ENCODE measurements at regions not wholly inside any gene's neighbourhood (a gene's known extent, or its start where the extent isn't known, plus 50 kb on each side); places are given as distances from the start of the nearest gene placed in this dataset.

GRCh38 chr15:25624504-25625177 is 185.8 kb upstream of the UBE3A start:
- no peak for DNase-seq (ENCODE audit: low read depth in 2 of 2)
- no peak for TF ChIP-seq CTCF (IDR thresholded peaks at IDR 0.05; ENCODE audit: low read depth, low read length)
- H3K4me3 ChIP-seq (replicated peaks in 1 of 2; ENCODE audit: low read depth in 2 of 2, low read length in 2 of 2) = no peak overlapping the region

GRCh38 chr15:25623708-25624107 is 184.9 kb upstream of the UBE3A start:
- H3K4me3 ChIP-seq (replicated peaks in 1 of 2; ENCODE audit: low read depth in 2 of 2, low read length in 2 of 2) = no peak overlapping the region
- no peak for DNase-seq (ENCODE audit: low read depth in 2 of 2)
- TF ChIP-seq CTCF (IDR thresholded peaks at IDR 0.05; ENCODE audit: low read depth, low read length) = no peak

- no peak for TF ChIP-seq CTCF (IDR thresholded peaks at IDR 0.05; ENCODE audit: low read depth, low read length)
- no peak overlapping the region for H3K4me3 ChIP-seq (replicated peaks in 1 of 2; ENCODE audit: low read depth in 2 of 2, low read length in 2 of 2)
- no peak for DNase-seq (ENCODE audit: low read depth in 2 of 2)
These were observed 181.6 kb upstream of the UBE3A start for GRCh38 chr15:25620466-25620865.

- DNase-seq (ENCODE audit: low read depth in 2 of 2) = no peak
- H3K4me3 ChIP-seq (replicated peaks in 1 of 2; ENCODE audit: low read depth in 2 of 2, low read length in 2 of 2) = no peak overlapping the region
- no peak for TF ChIP-seq CTCF (IDR thresholded peaks at IDR 0.05; ENCODE audit: low read depth, low read length)
These were observed 180.9 kb upstream of the UBE3A start for GRCh38 chr15:25619761-25620160.

GRCh38 chr15:25619076-25619475 is 180.3 kb upstream of the UBE3A start:
- no peak overlapping the region for H3K4me3 ChIP-seq (replicated peaks in 1 of 2; ENCODE audit: low read depth in 2 of 2, low read length in 2 of 2)
- DNase-seq (ENCODE audit: low read depth in 2 of 2) = no peak
- no peak for TF ChIP-seq CTCF (IDR thresholded peaks at IDR 0.05; ENCODE audit: low read depth, low read length)

GRCh38 chr15:25618161-25618560 is 179.3 kb upstream of the UBE3A start:
- no peak for DNase-seq (ENCODE audit: low read depth in 2 of 2)
- TF ChIP-seq CTCF (IDR thresholded peaks at IDR 0.05; ENCODE audit: low read depth, low read length) = no peak
- H3K4me3 ChIP-seq (replicated peaks in 1 of 2; ENCODE audit: low read depth in 2 of 2, low read length in 2 of 2) = no peak overlapping the region

GRCh38 chr15:25616471-25616870 is 177.6 kb upstream of the UBE3A start:
- no peak overlapping the region for H3K4me3 ChIP-seq (replicated peaks in 1 of 2; ENCODE audit: low read depth in 2 of 2, low read length in 2 of 2)
- DNase-seq (ENCODE audit: low read depth in 2 of 2) = no peak
- TF ChIP-seq CTCF (IDR thresholded peaks at IDR 0.05; ENCODE audit: low read depth, low read length) = no peak

Measured in cardiac fibroblast (primary cell).